WTC11 (cell line): ENCODE measurements at regions not wholly inside any gene's neighbourhood (a gene's known extent, or its start where the extent isn't known, plus 50 kb on each side); places are given as distances from the start of the nearest gene placed in this dataset.

Experiments used
- ATAC-seq: fragments of 200-7000 bp; cut with Tn5 transposase; 2 replicates; pipeline ENCODE4 v1.10.0; 2021; ENCODE audit warnings: mild to moderate bottlenecking, moderate library complexity
- CTCF ChIA-PET: fragments of 300-600 bp; sonication (Branson Sonifier 250); formaldehyde crosslinking; loops from one replicate; lab custom pipeline; 2021; ENCODE audit warnings: antibody characterized with exemption; lab: Charles Lee
- POLR2A ChIA-PET: fragments of 350-600 bp; sonication (Branson Sonifier 250); formaldehyde crosslinking; loops from one replicate; lab custom pipeline; 2021; ENCODE audit warnings: antibody characterized with exemption; lab: Charles Lee
- DNase-seq: peaks from one replicate; pipeline ENCODE4 v3.0.0; 2021; ENCODE audit warnings: low spot score
- H3K27ac Mint-ChIP-seq: 2 replicates; pipeline ENCODE4 v1.8.0; 2021; ENCODE audit warnings: mixed read lengths
- H3K27me3 Mint-ChIP-seq: 2 replicates; pipeline ENCODE4 v1.8.0; 2021; ENCODE audit warnings: low read depth, mild to moderate bottlenecking, moderate library complexity, mixed read lengths
- H3K36me3 Mint-ChIP-seq: 2 replicates; pipeline ENCODE4 v1.8.0; 2021; ENCODE audit warnings: mixed read lengths
- H3K4me1 Mint-ChIP-seq: 2 replicates; pipeline ENCODE4 v1.8.0; 2022; ENCODE audit warnings: mixed read lengths
- H3K4me3 Mint-ChIP-seq: 2 replicates; pipeline ENCODE4 v1.8.0; 2021; ENCODE audit warnings: mild to moderate bottlenecking, moderate library complexity, mixed read lengths
- H3K9me3 Mint-ChIP-seq: 2 replicates; pipeline ENCODE4 v1.8.0; 2021; ENCODE audit warnings: mixed read lengths
- CBFB ChIP-seq: sonication (generic); formaldehyde crosslinking; IDR thresholded peaks from 2 replicates; pipeline ENCODE4 v1.8.1; 2022; ENCODE audit warnings: mild to moderate bottlenecking, low read depth, missing genetic modification reagents
- CREB1 ChIP-seq: sonication (generic); formaldehyde crosslinking; IDR thresholded peaks from 2 replicates; pipeline ENCODE4 v1.8.0; 2023; ENCODE audit warnings: mild to moderate bottlenecking, missing genetic modification reagents
- E2F4 ChIP-seq: sonication (generic); formaldehyde crosslinking; IDR thresholded peaks from 2 replicates; pipeline ENCODE4 v1.8.1; 2022; ENCODE audit warnings: low read depth, mild to moderate bottlenecking, moderate library complexity, missing genetic modification reagents, borderline replicate concordance
- ESRRA ChIP-seq: sonication (generic); formaldehyde crosslinking; IDR thresholded peaks from 2 replicates; pipeline ENCODE4 v1.8.1; 2022; ENCODE audit warnings: mild to moderate bottlenecking, missing genetic modification reagents, borderline replicate concordance
- GTF2I ChIP-seq: fragments of 250-450 bp; sonication (Bioruptor Pico); conservative IDR thresholded peaks from 2 replicates; pipeline ENCODE4 v1.4.0; 2021; ENCODE audit warnings: mild to moderate bottlenecking
- JAZF1 ChIP-seq: fragments of 250-450 bp; sonication (Bioruptor Pico); IDR thresholded peaks from 2 replicates; pipeline ENCODE4 v1.9.0; 2021; ENCODE audit warnings: moderate library complexity, mild to moderate bottlenecking, inconsistent platforms
- MLX ChIP-seq: sonication (generic); formaldehyde crosslinking; IDR thresholded peaks from 2 replicates; pipeline ENCODE4 v1.8.1; 2023; ENCODE audit warnings: mild to moderate bottlenecking, missing genetic modification reagents, moderate library complexity
- NFE2L1 ChIP-seq: sonication (generic); formaldehyde crosslinking; IDR thresholded peaks from 2 replicates; pipeline ENCODE4 v1.8.1; 2023; ENCODE audit warnings: missing genetic modification reagents
- NR1H2 ChIP-seq: sonication (generic); formaldehyde crosslinking; IDR thresholded peaks from 2 replicates; pipeline ENCODE4 v1.9.0; 2021; ENCODE audit warnings: mild to moderate bottlenecking, moderate library complexity, missing genetic modification reagents
- NR2C2 ChIP-seq: sonication (generic); formaldehyde crosslinking; IDR thresholded peaks from 2 replicates; pipeline ENCODE4 v1.8.0; 2022; ENCODE audit warnings: mild to moderate bottlenecking, missing genetic modification reagents
- OVOL2 ChIP-seq: fragments of 250-450 bp; sonication (Bioruptor Pico); IDR thresholded peaks from 2 replicates; pipeline ENCODE4 v1.9.0; 2021; ENCODE audit warnings: mild to moderate bottlenecking, borderline replicate concordance
- PRRX2 ChIP-seq: fragments of 250-450 bp; sonication (Bioruptor Pico); IDR thresholded peaks from 2 replicates; pipeline ENCODE4 v1.8.0; 2021; ENCODE audit warnings: mild to moderate bottlenecking
- ZMAT4 ChIP-seq: fragments of 250-450 bp; sonication (Bioruptor Pico); IDR thresholded peaks from 2 replicates; pipeline ENCODE4 v1.9.0; 2021; ENCODE audit warnings: mild to moderate bottlenecking
- TF ChIP-seq, protein P1 (sequence below): sonication (generic); formaldehyde crosslinking; IDR thresholded peaks from 2 replicates; pipeline ENCODE4 v1.8.1; 2023; ENCODE audit warnings: mild to moderate bottlenecking, missing genetic modification reagents, borderline replicate concordance
- TF ChIP-seq, protein P2 (sequence below): sonication (generic); formaldehyde crosslinking; IDR thresholded peaks from 2 replicates; pipeline ENCODE4 v1.8.0; 2022; ENCODE audit warnings: mild to moderate bottlenecking, missing genetic modification reagents
- TF ChIP-seq, protein P3 (sequence below): sonication (generic); formaldehyde crosslinking; IDR thresholded peaks from 2 replicates; pipeline ENCODE4 v1.8.1; 2023; ENCODE audit warnings: mild to moderate bottlenecking, missing genetic modification reagents
- TF ChIP-seq, protein P4 (sequence below): sonication (generic); formaldehyde crosslinking; IDR thresholded peaks from 2 replicates; pipeline ENCODE4 v1.8.1; 2022; ENCODE audit warnings: low read depth, missing genetic modification reagents, borderline replicate concordance

GRCh38 chr18:10095356-10095755, 181.5 kb downstream of the VAPA start (continued):
- TF ChIP-seq ZMAT4 (CRISPR knock-in tag) (no peak), MLX (CRISPR knock-in tag) (no peak), CREB1 (CRISPR knock-in tag) (no peak)
- TF ChIP-seq, protein P1, sequence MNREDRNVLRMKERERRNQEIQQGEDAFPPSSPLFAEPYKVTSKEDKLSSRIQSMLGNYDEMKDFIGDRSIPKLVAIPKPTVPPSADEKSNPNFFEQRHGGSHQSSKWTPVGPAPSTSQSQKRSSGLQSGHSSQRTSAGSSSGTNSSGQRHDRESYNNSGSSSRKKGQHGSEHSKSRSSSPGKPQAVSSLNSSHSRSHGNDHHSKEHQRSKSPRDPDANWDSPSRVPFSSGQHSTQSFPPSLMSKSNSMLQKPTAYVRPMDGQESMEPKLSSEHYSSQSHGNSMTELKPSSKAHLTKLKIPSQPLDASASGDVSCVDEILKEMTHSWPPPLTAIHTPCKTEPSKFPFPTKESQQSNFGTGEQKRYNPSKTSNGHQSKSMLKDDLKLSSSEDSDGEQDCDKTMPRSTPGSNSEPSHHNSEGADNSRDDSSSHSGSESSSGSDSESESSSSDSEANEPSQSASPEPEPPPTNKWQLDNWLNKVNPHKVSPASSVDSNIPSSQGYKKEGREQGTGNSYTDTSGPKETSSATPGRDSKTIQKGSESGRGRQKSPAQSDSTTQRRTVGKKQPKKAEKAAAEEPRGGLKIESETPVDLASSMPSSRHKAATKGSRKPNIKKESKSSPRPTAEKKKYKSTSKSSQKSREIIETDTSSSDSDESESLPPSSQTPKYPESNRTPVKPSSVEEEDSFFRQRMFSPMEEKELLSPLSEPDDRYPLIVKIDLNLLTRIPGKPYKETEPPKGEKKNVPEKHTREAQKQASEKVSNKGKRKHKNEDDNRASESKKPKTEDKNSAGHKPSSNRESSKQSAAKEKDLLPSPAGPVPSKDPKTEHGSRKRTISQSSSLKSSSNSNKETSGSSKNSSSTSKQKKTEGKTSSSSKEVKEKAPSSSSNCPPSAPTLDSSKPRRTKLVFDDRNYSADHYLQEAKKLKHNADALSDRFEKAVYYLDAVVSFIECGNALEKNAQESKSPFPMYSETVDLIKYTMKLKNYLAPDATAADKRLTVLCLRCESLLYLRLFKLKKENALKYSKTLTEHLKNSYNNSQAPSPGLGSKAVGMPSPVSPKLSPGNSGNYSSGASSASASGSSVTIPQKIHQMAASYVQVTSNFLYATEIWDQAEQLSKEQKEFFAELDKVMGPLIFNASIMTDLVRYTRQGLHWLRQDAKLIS (CRISPR knock-in tag): no peak

DNA sequence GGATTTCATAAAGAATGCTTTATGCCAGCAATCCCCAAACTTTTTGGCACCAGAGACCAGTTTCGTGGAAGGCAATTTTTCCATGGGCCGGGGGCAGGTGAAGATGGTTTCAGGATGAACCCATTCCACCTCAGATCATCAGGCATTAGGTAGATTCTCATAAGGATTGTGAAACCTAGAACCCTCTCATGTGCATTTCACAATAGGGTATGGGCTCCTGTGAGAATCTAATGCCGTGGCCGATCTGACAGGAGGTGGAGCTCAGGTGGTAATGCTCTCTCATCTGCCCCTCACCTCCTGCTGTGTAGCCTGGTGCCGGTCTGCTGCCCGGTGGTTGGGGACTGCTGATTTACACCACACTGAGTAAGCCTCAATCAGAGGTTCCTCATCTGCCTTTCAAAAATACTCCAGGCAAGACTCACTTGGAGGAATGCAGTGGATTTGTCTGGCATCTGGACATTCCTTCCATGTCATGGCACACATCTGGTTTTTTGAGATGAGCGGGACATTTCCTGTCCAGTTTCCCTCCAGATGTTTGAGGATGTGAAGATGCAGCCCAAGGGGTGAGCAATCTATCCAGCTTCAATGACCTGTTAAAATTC, 185.8 kb downstream of the VAPA start:
- Mint-ChIP-seq H3K27me3 (peaks cover 4% of the 10 kb centered on the region; the same call in 1 of the 2 replicates), H3K36me3 (peaks cover under 1% of the 10 kb centered on the region; the same call in 1 of the 2 replicates), H3K27ac (no peak overlapping the region), H3K4me3 (no peak overlapping the region), H3K4me1 (peaks cover 30% of the 10 kb centered on the region), H3K9me3 (peaks cover 7% of the 10 kb centered on the region)
- no peak for DNase-seq
- ChIA-PET CTCF (no interaction called here), POLR2A (no interaction called here)
- no peak for TF ChIP-seq GTF2I
- TF ChIP-seq E2F4 (CRISPR knock-in tag): no peak
- no peak for TF ChIP-seq ESRRA (CRISPR knock-in tag)
- TF ChIP-seq NR2C2 (CRISPR knock-in tag): no peak
- no peak for TF ChIP-seq CREB1 (CRISPR knock-in tag)
- no peak for TF ChIP-seq NFE2L1 (CRISPR knock-in tag)
- no peak for ATAC-seq

GRCh38 chr18:10100196-10100595, 186.4 kb downstream of the VAPA start:
- Mint-ChIP-seq H3K27me3 (peaks cover 4% of the 10 kb centered on the region; the same call in 1 of the 2 replicates), H3K36me3 (peaks cover 6% of the 10 kb centered on the region), H3K4me1 (peaks cover 30% of the 10 kb centered on the region), H3K4me3 (no peak overlapping the region), H3K27ac (no peak overlapping the region), H3K9me3 (peaks cover 9% of the 10 kb centered on the region)
- ChIA-PET POLR2A (no interaction called here), CTCF (no interaction called here)
- no peak for ATAC-seq
- no peak for DNase-seq
- TF ChIP-seq, protein P2, sequence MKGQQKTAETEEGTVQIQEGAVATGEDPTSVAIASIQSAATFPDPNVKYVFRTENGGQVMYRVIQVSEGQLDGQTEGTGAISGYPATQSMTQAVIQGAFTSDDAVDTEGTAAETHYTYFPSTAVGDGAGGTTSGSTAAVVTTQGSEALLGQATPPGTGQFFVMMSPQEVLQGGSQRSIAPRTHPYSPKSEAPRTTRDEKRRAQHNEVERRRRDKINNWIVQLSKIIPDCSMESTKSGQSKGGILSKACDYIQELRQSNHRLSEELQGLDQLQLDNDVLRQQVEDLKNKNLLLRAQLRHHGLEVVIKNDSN: no peak
- no peak for TF ChIP-seq NR1H2
- no peak for TF ChIP-seq OVOL2 (CRISPR knock-in tag)
- TF ChIP-seq JAZF1 (CRISPR knock-in tag): no peak
- TF ChIP-seq PRRX2 (CRISPR knock-in tag): no peak
- TF ChIP-seq, protein P3, sequence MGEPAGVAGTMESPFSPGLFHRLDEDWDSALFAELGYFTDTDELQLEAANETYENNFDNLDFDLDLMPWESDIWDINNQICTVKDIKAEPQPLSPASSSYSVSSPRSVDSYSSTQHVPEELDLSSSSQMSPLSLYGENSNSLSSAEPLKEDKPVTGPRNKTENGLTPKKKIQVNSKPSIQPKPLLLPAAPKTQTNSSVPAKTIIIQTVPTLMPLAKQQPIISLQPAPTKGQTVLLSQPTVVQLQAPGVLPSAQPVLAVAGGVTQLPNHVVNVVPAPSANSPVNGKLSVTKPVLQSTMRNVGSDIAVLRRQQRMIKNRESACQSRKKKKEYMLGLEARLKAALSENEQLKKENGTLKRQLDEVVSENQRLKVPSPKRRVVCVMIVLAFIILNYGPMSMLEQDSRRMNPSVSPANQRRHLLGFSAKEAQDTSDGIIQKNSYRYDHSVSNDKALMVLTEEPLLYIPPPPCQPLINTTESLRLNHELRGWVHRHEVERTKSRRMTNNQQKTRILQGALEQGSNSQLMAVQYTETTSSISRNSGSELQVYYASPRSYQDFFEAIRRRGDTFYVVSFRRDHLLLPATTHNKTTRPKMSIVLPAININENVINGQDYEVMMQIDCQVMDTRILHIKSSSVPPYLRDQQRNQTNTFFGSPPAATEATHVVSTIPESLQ (CRISPR knock-in tag): no peak
- no peak for TF ChIP-seq GTF2I
- TF ChIP-seq, protein P4, sequence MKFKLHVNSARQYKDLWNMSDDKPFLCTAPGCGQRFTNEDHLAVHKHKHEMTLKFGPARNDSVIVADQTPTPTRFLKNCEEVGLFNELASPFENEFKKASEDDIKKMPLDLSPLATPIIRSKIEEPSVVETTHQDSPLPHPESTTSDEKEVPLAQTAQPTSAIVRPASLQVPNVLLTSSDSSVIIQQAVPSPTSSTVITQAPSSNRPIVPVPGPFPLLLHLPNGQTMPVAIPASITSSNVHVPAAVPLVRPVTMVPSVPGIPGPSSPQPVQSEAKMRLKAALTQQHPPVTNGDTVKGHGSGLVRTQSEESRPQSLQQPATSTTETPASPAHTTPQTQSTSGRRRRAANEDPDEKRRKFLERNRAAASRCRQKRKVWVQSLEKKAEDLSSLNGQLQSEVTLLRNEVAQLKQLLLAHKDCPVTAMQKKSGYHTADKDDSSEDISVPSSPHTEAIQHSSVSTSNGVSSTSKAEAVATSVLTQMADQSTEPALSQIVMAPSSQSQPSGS: no peak
- no peak for TF ChIP-seq CBFB
- TF ChIP-seq, protein P1 (CRISPR knock-in tag): no peak
- TF ChIP-seq ESRRA (CRISPR knock-in tag): no peak
